GM18868 (cell line): ENCODE measurements at regions not wholly inside any gene's neighbourhood (a gene's known extent, or its start where the extent isn't known, plus 50 kb on each side); places are given as distances from the start of the nearest gene placed in this dataset.

Source experiments
- ATAC-seq: cut with Tn5 transposase; IDR thresholded peaks from one replicate; pipeline ENCODE4 v1.9.1; 2021; ENCODE audit warnings: mild to moderate bottlenecking, moderate library complexity; ENCODE audit not compliant: unreplicated experiment

- no peak for ATAC-seq
Observed at GRCh38 chr5:8314965-8315364, 446.0 kb downstream of the MTRR start.

- no peak for ATAC-seq
Observed at GRCh38 chr5:8316608-8317280, 447.8 kb downstream of the MTRR start.

- no peak for ATAC-seq
Observed at GRCh38 chr5:8317335-8317734, 448.4 kb downstream of the MTRR start.

- no peak for ATAC-seq
Observed at GRCh38 chr5:8320244-8320643, 451.3 kb downstream of the MTRR start.

- no peak for ATAC-seq
Observed at GRCh38 chr5:8321272-8321671, 452.3 kb downstream of the MTRR start.

- ATAC-seq: no peak
Observed at GRCh38 chr5:8322484-8322883, 453.5 kb downstream of the MTRR start.

GRCh38 chr5:8327016-8327415 is 458.1 kb downstream of the MTRR start:
- no peak for ATAC-seq

- ATAC-seq: no peak
Observed at GRCh38 chr5:8329773-8330172, 460.8 kb downstream of the MTRR start.

- ATAC-seq: no peak
Observed at GRCh38 chr5:8332666-8333445, 463.9 kb downstream of the MTRR start.

- no peak for ATAC-seq
Observed at GRCh38 chr5:8333485-8333884, 464.5 kb downstream of the MTRR start.

GRCh38 chr5:8333977-8334376 is 465.0 kb downstream of the MTRR start:
- no peak for ATAC-seq

GRCh38 chr5:8340261-8340660 is 471.3 kb downstream of the MTRR start:
- no peak for ATAC-seq

- ATAC-seq: no peak
Observed at GRCh38 chr5:8340739-8341344, 471.9 kb downstream of the MTRR start.

GRCh38 chr5:8341406-8341805 is 472.5 kb downstream of the MTRR start:
- ATAC-seq: no peak

GRCh38 chr5:8347984-8348383 is 479.0 kb downstream of the MTRR start:
- ATAC-seq: no peak

GRCh38 chr5:8349855-8350254 is 480.9 kb downstream of the MTRR start:
- ATAC-seq: peak; percentile 97

- no peak for ATAC-seq
Observed at GRCh38 chr5:8350644-8351339, 481.8 kb downstream of the MTRR start.

GRCh38 chr5:8355981-8356380 is 487.0 kb downstream of the MTRR start:
- no peak for ATAC-seq

- ATAC-seq: no peak
Observed at GRCh38 chr5:8360012-8360411, 491.1 kb downstream of the MTRR start.

- no peak for ATAC-seq
Observed at GRCh38 chr5:8362495-8362894, 493.5 kb downstream of the MTRR start.

GRCh38 chr5:8363138-8363537 is 494.2 kb downstream of the MTRR start:
- no peak for ATAC-seq

- no peak for ATAC-seq
Observed at GRCh38 chr5:8366266-8366665, 497.3 kb downstream of the MTRR start.
